WTC11 (cell line): ENCODE measurements at regions not wholly inside any gene's neighbourhood (a gene's known extent, or its start where the extent isn't known, plus 50 kb on each side); places are given as distances from the start of the nearest gene placed in this dataset.

Source experiments
- ATAC-seq: fragments of 200-7000 bp; cut with Tn5 transposase; 2 replicates; pipeline ENCODE4 v1.10.0; 2021; ENCODE audit warnings: mild to moderate bottlenecking, moderate library complexity
- CTCF ChIA-PET: fragments of 300-600 bp; sonication (Branson Sonifier 250); formaldehyde crosslinking; loops from one replicate; lab custom pipeline; 2021; ENCODE audit warnings: antibody characterized with exemption; lab: Charles Lee
- POLR2A ChIA-PET: fragments of 350-600 bp; sonication (Branson Sonifier 250); formaldehyde crosslinking; loops from one replicate; lab custom pipeline; 2021; ENCODE audit warnings: antibody characterized with exemption; lab: Charles Lee
- DNase-seq: peaks from one replicate; pipeline ENCODE4 v3.0.0; 2021; ENCODE audit warnings: low spot score
- H3K27ac Mint-ChIP-seq: 2 replicates; pipeline ENCODE4 v1.8.0; 2021; ENCODE audit warnings: mixed read lengths
- H3K27me3 Mint-ChIP-seq: 2 replicates; pipeline ENCODE4 v1.8.0; 2021; ENCODE audit warnings: low read depth, mild to moderate bottlenecking, moderate library complexity, mixed read lengths
- H3K36me3 Mint-ChIP-seq: 2 replicates; pipeline ENCODE4 v1.8.0; 2021; ENCODE audit warnings: mixed read lengths
- H3K4me1 Mint-ChIP-seq: 2 replicates; pipeline ENCODE4 v1.8.0; 2022; ENCODE audit warnings: mixed read lengths
- H3K4me3 Mint-ChIP-seq: 2 replicates; pipeline ENCODE4 v1.8.0; 2021; ENCODE audit warnings: mild to moderate bottlenecking, moderate library complexity, mixed read lengths
- H3K9me3 Mint-ChIP-seq: 2 replicates; pipeline ENCODE4 v1.8.0; 2021; ENCODE audit warnings: mixed read lengths
- ATF1 ChIP-seq: sonication (generic); formaldehyde crosslinking; IDR thresholded peaks from 2 replicates; pipeline ENCODE4 v1.8.1; 2023; ENCODE audit warnings: mild to moderate bottlenecking, moderate library complexity, missing genetic modification reagents
- CREM ChIP-seq: sonication (generic); formaldehyde crosslinking; IDR thresholded peaks from 2 replicates; pipeline ENCODE4 v1.8.1; 2022; ENCODE audit warnings: mild to moderate bottlenecking, missing genetic modification reagents, moderate library complexity
- EMX1 ChIP-seq: fragments of 250-450 bp; sonication (Bioruptor Pico); IDR thresholded peaks from 2 replicates; pipeline ENCODE4 v1.8.0; 2021; ENCODE audit warnings: mild to moderate bottlenecking
- FOXP1 ChIP-seq: sonication (generic); formaldehyde crosslinking; IDR thresholded peaks from 2 replicates; pipeline ENCODE4 v1.8.0; 2022; ENCODE audit warnings: missing genetic modification reagents, mild to moderate bottlenecking, moderate library complexity, borderline replicate concordance
- KAT7 ChIP-seq: sonication (generic); formaldehyde crosslinking; IDR thresholded peaks from 2 replicates; pipeline ENCODE4 v1.8.1; 2023; ENCODE audit warnings: missing genetic modification reagents, mild to moderate bottlenecking, borderline replicate concordance
- MXD4 ChIP-seq: fragments of 250-450 bp; sonication (Bioruptor Pico); IDR thresholded peaks from 2 replicates; pipeline ENCODE4 v1.8.0; 2021; ENCODE audit warnings: mild to moderate bottlenecking, moderate library complexity, borderline replicate concordance
- NFE2L1 ChIP-seq: sonication (generic); formaldehyde crosslinking; IDR thresholded peaks from 2 replicates; pipeline ENCODE4 v1.8.1; 2023; ENCODE audit warnings: missing genetic modification reagents
- RELA ChIP-seq: sonication (generic); formaldehyde crosslinking; IDR thresholded peaks from 2 replicates; pipeline ENCODE4 v1.8.1; 2022; ENCODE audit warnings: missing genetic modification reagents, mild to moderate bottlenecking, borderline replicate concordance
- TEAD1 ChIP-seq: sonication (generic); formaldehyde crosslinking; IDR thresholded peaks from 2 replicates; pipeline ENCODE4 v1.8.0; 2022; ENCODE audit warnings: mild to moderate bottlenecking, missing genetic modification reagents
- ZNF263 ChIP-seq: sonication (generic); formaldehyde crosslinking; IDR thresholded peaks from 2 replicates; pipeline ENCODE4 v1.8.1; 2022; ENCODE audit warnings: low read depth, mild to moderate bottlenecking, moderate library complexity, missing genetic modification reagents
- ZNF317 ChIP-seq: sonication (generic); formaldehyde crosslinking; IDR thresholded peaks from 2 replicates; pipeline ENCODE4 v1.8.1; 2023; ENCODE audit warnings: low read depth, mild to moderate bottlenecking, moderate library complexity, missing genetic modification reagents, borderline replicate concordance
- ZNF671 ChIP-seq: fragments of 250-450 bp; sonication (Bioruptor Pico); IDR thresholded peaks from 2 replicates; pipeline ENCODE4 v1.8.0; 2021; ENCODE audit warnings: mild to moderate bottlenecking
- TF ChIP-seq, protein P1 (sequence below): sonication (generic); formaldehyde crosslinking; IDR thresholded peaks from 2 replicates; pipeline ENCODE4 v1.8.0; 2022; ENCODE audit warnings: mild to moderate bottlenecking, missing genetic modification reagents
- TF ChIP-seq, protein P2 (sequence below): sonication (generic); formaldehyde crosslinking; IDR thresholded peaks from 2 replicates; pipeline ENCODE4 v1.8.1; 2022; ENCODE audit warnings: mild to moderate bottlenecking, missing genetic modification reagents, moderate library complexity, borderline replicate concordance

DNA sequence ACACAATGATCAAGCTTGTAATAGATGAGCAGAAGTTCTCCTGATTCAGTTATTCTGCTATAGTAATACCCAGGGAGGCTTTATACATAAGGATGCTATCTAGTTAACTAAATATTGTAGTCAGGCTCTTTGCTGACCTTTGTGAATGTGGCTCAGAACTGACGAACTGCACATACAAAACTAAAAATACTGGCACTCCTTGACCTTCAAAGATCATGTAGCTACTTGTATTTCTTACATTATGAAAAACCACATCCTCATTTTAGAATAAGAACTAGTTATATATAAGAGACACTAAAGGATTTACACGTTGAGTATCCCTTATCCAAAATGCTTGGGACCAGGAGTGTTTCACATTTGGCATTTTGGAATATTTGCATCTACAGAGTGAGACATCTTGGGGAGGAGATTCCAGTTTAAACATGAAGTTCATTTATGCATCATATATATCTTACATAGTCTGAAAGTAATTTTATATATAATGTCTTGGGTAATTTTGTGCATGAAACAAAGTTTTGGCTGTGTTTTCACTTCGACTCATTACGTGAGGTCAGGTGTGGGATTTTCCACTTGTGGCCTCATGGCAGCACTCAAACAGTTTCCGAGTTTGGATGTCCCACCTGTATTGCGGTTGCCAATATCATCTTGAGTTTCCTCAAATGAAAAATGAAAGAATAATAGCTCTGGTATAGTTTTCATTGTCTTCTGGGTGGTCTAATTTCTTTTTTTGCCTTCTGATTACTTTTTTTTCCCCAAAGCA lies 58.4 kb upstream of the FBXL7 start:
- Mint-ChIP-seq H3K4me3 (no peak overlapping the region), H3K4me1 (peaks cover 19% of the 10 kb centered on the region), H3K27me3 (no peaks in the 10 kb centered on the region; the same call in 1 of the 2 replicates), H3K9me3 (peaks cover 6% of the 10 kb centered on the region), H3K27ac (no peak overlapping the region), H3K36me3 (no peaks in the 10 kb centered on the region)
- ATAC-seq (no peak), DNase-seq (no peak)
- TF ChIP-seq, protein P1, sequence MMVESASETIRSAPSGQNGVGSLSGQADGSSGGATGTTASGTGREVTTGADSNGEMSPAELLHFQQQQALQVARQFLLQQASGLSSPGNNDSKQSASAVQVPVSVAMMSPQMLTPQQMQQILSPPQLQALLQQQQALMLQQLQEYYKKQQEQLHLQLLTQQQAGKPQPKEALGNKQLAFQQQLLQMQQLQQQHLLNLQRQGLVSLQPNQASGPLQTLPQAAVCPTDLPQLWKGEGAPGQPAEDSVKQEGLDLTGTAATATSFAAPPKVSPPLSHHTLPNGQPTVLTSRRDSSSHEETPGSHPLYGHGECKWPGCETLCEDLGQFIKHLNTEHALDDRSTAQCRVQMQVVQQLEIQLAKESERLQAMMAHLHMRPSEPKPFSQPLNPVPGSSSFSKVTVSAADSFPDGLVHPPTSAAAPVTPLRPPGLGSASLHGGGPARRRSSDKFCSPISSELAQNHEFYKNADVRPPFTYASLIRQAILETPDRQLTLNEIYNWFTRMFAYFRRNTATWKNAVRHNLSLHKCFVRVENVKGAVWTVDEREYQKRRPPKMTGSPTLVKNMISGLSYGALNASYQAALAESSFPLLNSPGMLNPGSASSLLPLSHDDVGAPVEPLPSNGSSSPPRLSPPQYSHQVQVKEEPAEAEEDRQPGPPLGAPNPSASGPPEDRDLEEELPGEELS (CRISPR knock-in tag), result no peak
- no peak for TF ChIP-seq FOXP1 (CRISPR knock-in tag)
- TF ChIP-seq NFE2L1 (CRISPR knock-in tag), result no peak
- no peak for TF ChIP-seq CREM (CRISPR knock-in tag)
- CTCF ChIA-PET, result no interaction called here
- POLR2A ChIA-PET, result no interaction called here

DNA sequence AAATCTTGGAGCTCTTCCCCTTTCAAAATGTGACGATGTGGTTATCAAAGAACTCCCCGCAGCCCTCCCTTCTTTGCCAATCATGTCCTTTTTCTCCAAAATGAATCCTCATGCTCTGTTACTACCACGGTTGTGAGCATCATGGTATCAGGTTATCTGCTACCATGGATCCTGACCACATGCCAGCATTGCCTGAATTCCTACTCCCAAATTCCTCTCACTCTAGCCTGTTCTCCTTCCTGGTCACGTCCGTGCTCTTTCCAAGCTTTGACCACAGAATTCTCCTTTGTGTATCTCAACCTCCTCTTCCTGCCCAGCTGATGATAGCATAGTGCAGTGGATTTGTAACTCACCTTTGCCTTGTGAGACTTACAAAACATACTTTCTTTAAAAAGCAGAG lies 59.5 kb upstream of the FBXL7 start:
- H3K27ac Mint-ChIP-seq, result no peak overlapping the region
- TF ChIP-seq, protein P1 (CRISPR knock-in tag), result no peak
- TF ChIP-seq, all 79 proteins: peak for 0

DNA sequence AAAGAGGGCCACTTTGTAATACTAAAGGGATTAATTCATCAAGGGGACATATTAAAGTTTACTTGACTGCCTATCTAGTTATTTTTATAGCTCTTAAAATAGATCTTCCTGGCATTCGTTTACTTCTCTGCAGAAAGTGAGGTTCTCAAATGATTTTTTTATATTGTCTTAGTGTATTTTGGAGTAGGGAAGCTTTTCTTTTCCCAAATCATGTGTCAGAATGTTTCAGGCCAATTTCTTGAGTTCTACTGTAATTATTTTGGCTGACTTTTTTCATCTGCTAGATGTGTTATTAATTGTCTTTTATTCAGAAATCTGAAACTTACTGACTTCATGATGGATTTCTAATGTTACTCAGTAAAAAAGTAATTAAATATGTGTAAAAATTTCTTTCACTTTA lies 60.2 kb upstream of the FBXL7 start:
- DNase-seq, result no peak
- POLR2A ChIA-PET, result no interaction called here
- CTCF ChIA-PET, result no interaction called here
- Mint-ChIP-seq H3K9me3 (peaks cover 6% of the 10 kb centered on the region), H3K27me3 (no peaks in the 10 kb centered on the region; the same call in 1 of the 2 replicates), H3K4me1 (peaks cover 12% of the 10 kb centered on the region), H3K4me3 (no peak overlapping the region), H3K36me3 (no peaks in the 10 kb centered on the region), H3K27ac (no peak overlapping the region)
- ATAC-seq, result no peak
- no peak for TF ChIP-seq EMX1
- TF ChIP-seq, protein P2, sequence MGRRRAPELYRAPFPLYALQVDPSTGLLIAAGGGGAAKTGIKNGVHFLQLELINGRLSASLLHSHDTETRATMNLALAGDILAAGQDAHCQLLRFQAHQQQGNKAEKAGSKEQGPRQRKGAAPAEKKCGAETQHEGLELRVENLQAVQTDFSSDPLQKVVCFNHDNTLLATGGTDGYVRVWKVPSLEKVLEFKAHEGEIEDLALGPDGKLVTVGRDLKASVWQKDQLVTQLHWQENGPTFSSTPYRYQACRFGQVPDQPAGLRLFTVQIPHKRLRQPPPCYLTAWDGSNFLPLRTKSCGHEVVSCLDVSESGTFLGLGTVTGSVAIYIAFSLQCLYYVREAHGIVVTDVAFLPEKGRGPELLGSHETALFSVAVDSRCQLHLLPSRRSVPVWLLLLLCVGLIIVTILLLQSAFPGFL (CRISPR knock-in tag), result no peak
- no peak for TF ChIP-seq RELA (CRISPR knock-in tag)
- no peak for TF ChIP-seq KAT7 (CRISPR knock-in tag)
- no peak for TF ChIP-seq ATF1
- no peak for TF ChIP-seq TEAD1 (CRISPR knock-in tag)
- no peak for TF ChIP-seq ZNF671 (CRISPR knock-in tag)
- no peak for TF ChIP-seq MXD4 (CRISPR knock-in tag)
- TF ChIP-seq ZNF317 (CRISPR knock-in tag), result no peak
- no peak for TF ChIP-seq ZNF263 (CRISPR knock-in tag)

More for the DNA sequence above, 59.5 kb upstream of the FBXL7 start:
- peaks cover 6% of the 10 kb centered on the region for H3K9me3 Mint-ChIP-seq
- no peaks in the 10 kb centered on the region for H3K36me3 Mint-ChIP-seq
- ATAC-seq, result peak; percentile 72
- ChIA-PET POLR2A (no interaction called here), CTCF (no interaction called here)
- peaks cover 13% of the 10 kb centered on the region for H3K4me1 Mint-ChIP-seq
- no peaks in the 10 kb centered on the region; the same call in 1 of the 2 replicates for H3K27me3 Mint-ChIP-seq
- no peak overlapping the region for H3K4me3 Mint-ChIP-seq
- DNase-seq, result no peak
